Left ventricle myocardium inferior (tissue), 1 donor: ENCODE measurements at regions not wholly inside any gene's neighbourhood (a gene's known extent, or its start where the extent isn't known, plus 50 kb on each side); places are given as distances from the start of the nearest gene placed in this dataset.

ENCODE experiments used
- DNase-seq: peaks from one replicate; pipeline ENCODE4 v3.0.0-alpha.2; 2020
- H3K27ac ChIP-seq: fragments of 200-600 bp; replicated peaks from 2 replicates; pipeline ENCODE4 v1.8.0; 2021
- H3K27me3 ChIP-seq: fragments of 200-600 bp; 2 replicates; pipeline ENCODE4 v1.8.0; 2021; ENCODE audit warnings: low read depth
- H3K36me3 ChIP-seq: fragments of 200-600 bp; 2 replicates; pipeline ENCODE4 v1.8.0; 2021
- H3K4me1 ChIP-seq: fragments of 200-600 bp; 2 replicates; pipeline ENCODE4 v1.8.0; 2021
- H3K4me3 ChIP-seq: fragments of 200-600 bp; 2 replicates; pipeline ENCODE4 v1.8.0; 2021; ENCODE audit warnings: mild to moderate bottlenecking, moderate library complexity
- H3K9me3 ChIP-seq: fragments of 200-600 bp; replicated peaks from 2 replicates; pipeline ENCODE4 v1.8.0; 2021
- CTCF ChIP-seq: fragments of 200-600 bp; IDR thresholded peaks from 2 replicates; pipeline ENCODE4 v1.8.0; 2021; ENCODE audit warnings: antibody characterized with exemption, mild to moderate bottlenecking, borderline replicate concordance
- intact Hi-C: fragments of 100-400 bp; cut with micrococcal nuclease; formaldehyde crosslinking; loops from one replicate; pipeline ENCODE4 v1.11.0; 2022
- donor health status: DM: no; HTN: yes; CAD: no; lungs with severe emphysema.

DNA sequence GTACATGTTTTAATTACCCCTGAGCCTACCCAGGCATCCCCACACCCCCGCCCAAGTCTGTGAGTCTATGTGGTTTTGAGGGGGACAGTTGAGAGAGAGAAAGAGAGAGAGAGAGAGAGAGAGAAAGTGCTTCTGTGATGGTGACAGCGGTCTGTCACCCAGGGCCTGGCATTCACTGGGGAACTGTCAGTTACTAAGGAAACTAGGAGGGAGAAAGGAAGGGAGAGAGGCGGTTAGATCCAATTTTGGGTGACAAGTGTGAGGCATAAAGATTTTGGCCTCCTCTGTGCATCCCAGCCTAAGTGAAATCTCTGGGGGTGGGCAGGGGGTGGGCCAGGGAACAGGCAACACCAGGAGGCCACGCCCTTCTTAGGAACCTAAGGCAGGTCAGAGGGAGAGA is 498.3 kb downstream of the BUD13 start:
- TF ChIP-seq CTCF, result no peak
- peaks cover 7% of the 10 kb centered on the region for H3K4me1 ChIP-seq
- H3K9me3 ChIP-seq, result no peaks in the 10 kb centered on the region
- no peak overlapping the region for H3K4me3 ChIP-seq
- peaks cover 54% of the 10 kb centered on the region for H3K27me3 ChIP-seq
- H3K27ac ChIP-seq, result no peak overlapping the region
- DNase-seq, result no peak
- H3K36me3 ChIP-seq, result no peaks in the 10 kb centered on the region
- intact Hi-C loops, result no loop called here

DNA sequence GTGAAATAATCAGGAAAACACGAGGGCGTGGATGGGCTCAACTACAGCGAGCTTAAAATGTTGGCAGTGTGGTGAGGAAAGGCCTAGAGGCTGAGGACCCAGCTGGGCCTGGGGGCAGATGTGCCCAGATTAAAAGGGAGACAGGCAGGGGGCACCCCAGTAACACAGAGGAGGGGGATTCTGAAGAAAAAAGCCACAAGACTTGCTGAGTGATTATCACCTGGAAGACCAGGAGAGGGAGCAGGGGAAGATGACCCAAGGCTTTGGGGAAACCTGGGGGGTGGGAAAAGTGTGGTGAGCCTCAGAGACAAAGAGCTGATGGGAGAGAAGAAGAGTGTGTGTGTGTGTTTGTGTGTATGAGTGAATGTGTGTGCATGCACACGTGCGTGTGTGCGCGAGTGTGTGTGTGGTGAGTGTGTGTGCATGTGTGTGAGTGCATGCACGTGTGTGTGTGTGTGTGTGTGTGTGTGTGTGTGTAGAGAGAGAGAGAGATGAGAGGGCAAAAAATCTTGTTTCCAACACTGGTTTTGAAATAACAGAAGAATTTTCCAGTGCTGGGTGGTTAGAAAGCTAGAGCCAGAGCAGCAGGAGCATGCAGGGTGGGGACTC is 500.5 kb downstream of the BUD13 start:
- no peak overlapping the region for H3K27ac ChIP-seq
- peaks cover 7% of the 10 kb centered on the region for H3K4me1 ChIP-seq
- no peak for TF ChIP-seq CTCF
- no peak overlapping the region for H3K4me3 ChIP-seq
- no peaks in the 10 kb centered on the region for H3K9me3 ChIP-seq
- DNase-seq, result no peak
- H3K36me3 ChIP-seq, result no peaks in the 10 kb centered on the region
- peaks cover 56% of the 10 kb centered on the region for H3K27me3 ChIP-seq
- intact Hi-C loops, result no loop called here

GRCh38 chr11:116271479-116271878 is 501.3 kb downstream of the BUD13 start:
- no peak for DNase-seq
- Histone ChIP-seq H3K4me1 (peaks cover 3% of the 10 kb centered on the region), H3K9me3 (no peaks in the 10 kb centered on the region), H3K27me3 (peaks cover 54% of the 10 kb centered on the region), H3K4me3 (no peak overlapping the region), H3K36me3 (no peaks in the 10 kb centered on the region), H3K27ac (no peak overlapping the region)
- no peak for TF ChIP-seq CTCF
- intact Hi-C loops, result no loop called here

DNA sequence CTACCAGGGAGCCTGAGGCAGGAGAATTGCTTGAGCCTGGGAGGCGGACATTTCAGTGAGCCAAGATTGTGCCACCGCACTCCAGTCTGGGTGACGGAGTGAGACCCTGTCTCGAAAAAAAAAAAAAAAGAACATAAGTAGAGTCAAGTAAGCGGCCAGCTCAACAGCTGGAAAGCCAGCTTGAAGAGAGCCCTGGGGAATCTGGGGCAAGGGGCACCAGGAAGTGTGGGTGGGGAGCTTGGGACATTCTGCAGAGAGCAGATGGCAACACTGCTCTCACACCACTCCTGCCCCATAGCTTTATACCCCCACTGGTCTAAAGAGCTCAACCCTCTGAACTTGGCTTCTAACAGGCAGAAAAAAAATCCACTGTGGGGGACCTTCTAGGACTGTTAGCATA is 505.6 kb downstream of the BUD13 start:
- no peaks in the 10 kb centered on the region for H3K4me1 ChIP-seq
- DNase-seq, result no peak
- no peaks in the 10 kb centered on the region for H3K9me3 ChIP-seq
- H3K4me3 ChIP-seq, result no peak overlapping the region
- intact Hi-C loops, result no loop called here
- no peaks in the 10 kb centered on the region for H3K36me3 ChIP-seq
- TF ChIP-seq CTCF, result no peak
- no peak overlapping the region for H3K27ac ChIP-seq
- peaks cover 58% of the 10 kb centered on the region for H3K27me3 ChIP-seq

- Histone ChIP-seq H3K27me3 (peaks cover 79% of the 10 kb centered on the region), H3K4me1 (no peaks in the 10 kb centered on the region), H3K9me3 (no peaks in the 10 kb centered on the region), H3K27ac (no peak overlapping the region), H3K4me3 (no peak overlapping the region), H3K36me3 (no peaks in the 10 kb centered on the region)
- intact Hi-C loops, result no loop called here
- TF ChIP-seq CTCF, result no peak
- no peak for DNase-seq
Observed at GRCh38 chr11:116263770-116264169, 509.0 kb downstream of the BUD13 start.
